Keratinocyte (primary cell): ENCODE measurements at regions not wholly inside any gene's neighbourhood (a gene's known extent, or its start where the extent isn't known, plus 50 kb on each side); places are given as distances from the start of the nearest gene placed in this dataset.

Experiments
- DNase-seq: peaks from one replicate; pipeline ENCODE4 v3.0.0-alpha.2; 2011; ENCODE audit warnings: low read depth, missing footprints, low spot score
- FAIRE-seq: peaks from 2 replicates; lab custom pipeline; 2011; peaks lifted over from hg19 to GRCh38; lab: Jason Lieb, UNC
- H2AFZ ChIP-seq: 2 replicates; pipeline ENCODE4 v1.6.0; 2012; ENCODE audit warnings: low read length, control low read depth, inconsistent platforms; ENCODE audit not compliant: control insufficient read depth
- H3K27ac ChIP-seq: 2 replicates; pipeline ENCODE4 v1.5.1; 2011; ENCODE audit warnings: low read length; ENCODE audit not compliant: control insufficient read depth, insufficient read depth
- H3K27me3 ChIP-seq: 3 replicates; pipeline ENCODE4 v1.6.0; 2011; ENCODE audit warnings: low read length; ENCODE audit not compliant: control insufficient read depth, insufficient read depth; ENCODE audit errors: extremely low read depth
- H3K36me3 ChIP-seq, 2 experiments: 2 replicates in 1 of 2; 3 replicates in 1 of 2; pipeline ENCODE4 v1.5.1; 2011; ENCODE audit warnings: low read length in 2 of 2, mild to moderate bottlenecking in 1 of 2; ENCODE audit not compliant: control insufficient read depth in 2 of 2, insufficient read depth in 2 of 2; ENCODE audit errors: extremely low read depth in 1 of 2
- H3K4me1 ChIP-seq: 3 replicates; pipeline ENCODE4 v1.5.1; 2011; ENCODE audit warnings: low read length; ENCODE audit not compliant: control insufficient read depth, insufficient read depth; ENCODE audit errors: extremely low read depth
- H3K4me2 ChIP-seq: 3 replicates; pipeline ENCODE4 v1.6.0; 2011; ENCODE audit warnings: low read depth, low read length; ENCODE audit not compliant: control insufficient read depth, insufficient read depth; ENCODE audit errors: extremely low read depth
- H3K4me3 ChIP-seq, 3 experiments: fragments of 200-600 bp in 1 of 3; sonication (generic) in 1 of 3; 2 replicates in 2 of 3; 3 replicates in 1 of 3; pipeline ENCODE4 v1.5.1; 2011 to 2016; ENCODE audit warnings: low read length in 3 of 3, mild to moderate bottlenecking in 3 of 3, control low read depth in 2 of 3, inconsistent platforms in 1 of 3, low read depth in 1 of 3, mixed read lengths in 1 of 3, mixed run types in 1 of 3, moderate library complexity in 1 of 3; ENCODE audit not compliant: control insufficient read depth in 2 of 3, insufficient read depth in 2 of 3; ENCODE audit errors: extremely low read depth in 1 of 3
- H3K79me2 ChIP-seq: 2 replicates; pipeline ENCODE4 v1.6.0; 2012; ENCODE audit warnings: low read length; ENCODE audit not compliant: control insufficient read depth, insufficient read depth
- H3K9ac ChIP-seq: 3 replicates; pipeline ENCODE4 v1.6.0; 2011; ENCODE audit warnings: low read length; ENCODE audit not compliant: control insufficient read depth, insufficient read depth; ENCODE audit errors: extremely low read depth
- H3K9me1 ChIP-seq: 3 replicates; pipeline ENCODE4 v1.6.0; 2011; ENCODE audit warnings: low read length; ENCODE audit not compliant: control insufficient read depth, insufficient read depth; ENCODE audit errors: extremely low read depth
- H3K9me3 ChIP-seq: 2 replicates; pipeline ENCODE4 v1.5.1; 2012; ENCODE audit warnings: low read depth, low read length; ENCODE audit not compliant: control insufficient read depth
- H4K20me1 ChIP-seq: 3 replicates; pipeline ENCODE4 v1.6.0; 2011; ENCODE audit warnings: low read length; ENCODE audit not compliant: control insufficient read depth, insufficient read depth; ENCODE audit errors: extremely low read depth
- EZH2 ChIP-seq: IDR thresholded peaks from one replicate; pipeline ENCODE4 v1.6.1; 2012; ENCODE audit warnings: inconsistent platforms, mild to moderate bottlenecking, low read length, moderate library complexity
- dilution Hi-C: fragments of 300-500 bp; cut with MboI; formaldehyde crosslinking; loops from one replicate; pipeline ENCODE4 v1.7.0; 2020; ENCODE audit warnings: low sequenced_read_pairs; ENCODE audit not compliant: extremely low pct_ligation_motif_present
- TF ChIP-seq, protein P1 (sequence below), 3 experiments: IDR thresholded peaks in 1 of 3; conservative IDR thresholded peaks in 1 of 3; optimal IDR thresholded peaks in 1 of 3; 2 replicates in 2 of 3; 3 replicates in 1 of 3; pipeline versions ENCODE3 to v1.5.1; 2011; ENCODE audit warnings: low read length in 3 of 3, mild to moderate bottlenecking in 3 of 3, moderate library complexity in 2 of 3, control low read depth in 1 of 3, inconsistent platforms in 1 of 3; ENCODE audit not compliant: insufficient read depth in 2 of 3; ENCODE audit errors: extremely low read depth in 1 of 3

DNA sequence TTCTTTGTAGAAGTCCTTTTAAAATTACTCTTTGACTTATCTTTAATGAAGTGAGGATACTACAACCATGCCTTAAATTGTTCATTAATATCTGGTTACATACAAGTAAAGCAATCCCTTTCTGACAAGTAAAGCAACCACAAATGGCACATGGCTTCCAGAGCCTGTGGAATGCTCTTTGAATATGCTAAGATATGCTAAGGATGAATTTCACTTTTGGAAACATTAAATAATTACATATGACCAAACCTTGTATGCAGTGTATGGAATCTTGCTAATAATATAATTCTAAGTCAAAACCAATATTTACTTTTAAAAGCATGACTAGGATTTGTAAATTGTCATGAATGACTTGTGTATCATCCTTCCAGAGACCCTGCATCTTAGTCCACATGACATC, 1711.2 kb upstream of the CELF4 start:
- no peaks in the 10 kb centered on the region for H3K79me2 ChIP-seq
- FAIRE-seq (no peak), DNase-seq (no peak)
- no peaks in the 10 kb centered on the region for H3K9me1 ChIP-seq
- H3K9ac ChIP-seq = no peak overlapping the region
- H3K4me1 ChIP-seq = no peaks in the 10 kb centered on the region
- H3K9me3 ChIP-seq = no peaks in the 10 kb centered on the region
- no peak overlapping the region for H3K27ac ChIP-seq
- no peak overlapping the region for H3K4me3 ChIP-seq
- H3K36me3 ChIP-seq = no peaks in the 10 kb centered on the region
- H2AFZ ChIP-seq = no peak overlapping the region
- no peak overlapping the region for H3K4me2 ChIP-seq
- H4K20me1 ChIP-seq = no peaks in the 10 kb centered on the region
- dilution Hi-C loops = no loop called here
- TF ChIP-seq EZH2 = no peak
- TF ChIP-seq, protein P1, sequence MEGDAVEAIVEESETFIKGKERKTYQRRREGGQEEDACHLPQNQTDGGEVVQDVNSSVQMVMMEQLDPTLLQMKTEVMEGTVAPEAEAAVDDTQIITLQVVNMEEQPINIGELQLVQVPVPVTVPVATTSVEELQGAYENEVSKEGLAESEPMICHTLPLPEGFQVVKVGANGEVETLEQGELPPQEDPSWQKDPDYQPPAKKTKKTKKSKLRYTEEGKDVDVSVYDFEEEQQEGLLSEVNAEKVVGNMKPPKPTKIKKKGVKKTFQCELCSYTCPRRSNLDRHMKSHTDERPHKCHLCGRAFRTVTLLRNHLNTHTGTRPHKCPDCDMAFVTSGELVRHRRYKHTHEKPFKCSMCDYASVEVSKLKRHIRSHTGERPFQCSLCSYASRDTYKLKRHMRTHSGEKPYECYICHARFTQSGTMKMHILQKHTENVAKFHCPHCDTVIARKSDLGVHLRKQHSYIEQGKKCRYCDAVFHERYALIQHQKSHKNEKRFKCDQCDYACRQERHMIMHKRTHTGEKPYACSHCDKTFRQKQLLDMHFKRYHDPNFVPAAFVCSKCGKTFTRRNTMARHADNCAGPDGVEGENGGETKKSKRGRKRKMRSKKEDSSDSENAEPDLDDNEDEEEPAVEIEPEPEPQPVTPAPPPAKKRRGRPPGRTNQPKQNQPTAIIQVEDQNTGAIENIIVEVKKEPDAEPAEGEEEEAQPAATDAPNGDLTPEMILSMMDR (optimal IDR thresholded peaks at IDR 0.05 in 1 of 3, IDR thresholded peaks at IDR 0.05 in 1 of 3, conservative IDR thresholded peaks at IDR 0.05 in 1 of 3; ENCODE audit: extremely low read depth in 1 of 3, insufficient read depth in 2 of 3, low read length in 3 of 3) = no peak
- H3K27me3 ChIP-seq = no peaks in the 10 kb centered on the region

DNA sequence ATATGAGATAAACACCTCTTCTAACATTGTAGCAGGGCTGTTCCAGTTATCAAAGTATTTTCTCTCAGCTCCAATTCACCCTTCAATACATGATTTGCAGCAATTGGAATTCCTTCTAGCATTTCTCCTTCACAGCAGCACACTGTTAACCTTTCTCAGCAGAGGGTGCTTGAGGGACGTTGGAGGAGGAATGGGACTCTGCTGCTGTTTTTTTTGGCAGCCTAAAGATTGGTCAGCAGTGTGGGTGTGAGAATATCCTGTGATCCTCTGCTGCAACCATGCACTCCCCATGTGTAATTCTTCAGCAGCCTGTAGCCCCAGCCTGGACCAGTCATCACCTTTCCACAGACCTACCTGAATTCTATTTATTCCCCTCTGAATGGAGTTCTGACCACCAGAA, 1708.9 kb upstream of the CELF4 start:
- dilution Hi-C loops = no loop called here
- Histone ChIP-seq H3K4me3 (no peak overlapping the region), H4K20me1 (no peaks in the 10 kb centered on the region), H3K36me3 (no peaks in the 10 kb centered on the region), H3K79me2 (no peaks in the 10 kb centered on the region), H3K27me3 (no peaks in the 10 kb centered on the region), H2AFZ (no peak overlapping the region), H3K27ac (no peak overlapping the region), H3K9me1 (no peaks in the 10 kb centered on the region), H3K9me3 (no peaks in the 10 kb centered on the region), H3K4me2 (no peak overlapping the region), H3K4me1 (no peaks in the 10 kb centered on the region), H3K9ac (no peak overlapping the region)
- no peak for DNase-seq
- TF ChIP-seq, protein P1 (optimal IDR thresholded peaks at IDR 0.05 in 1 of 3, IDR thresholded peaks at IDR 0.05 in 1 of 3, conservative IDR thresholded peaks at IDR 0.05 in 1 of 3; ENCODE audit: extremely low read depth in 1 of 3, insufficient read depth in 2 of 3, low read length in 3 of 3) = no peak
- no peak for TF ChIP-seq EZH2
- no peak for FAIRE-seq
